Hepatocyte (in vitro differentiated cells): ENCODE measurements at regions not wholly inside any gene's neighbourhood (a gene's known extent, or its start where the extent isn't known, plus 50 kb on each side); places are given as distances from the start of the nearest gene placed in this dataset.

Experiments
- DNase-seq: peaks from one replicate; pipeline ENCODE4 v3.0.0-alpha.2; 2016; ENCODE audit warnings: low spot score
- H2AFZ ChIP-seq: fragments of 200-600 bp; sonication (generic); 2 replicates; pipeline ENCODE4 v1.6.0; 2016; ENCODE audit warnings: antibody characterized with exemption, mild to moderate bottlenecking
- H3K27ac ChIP-seq: fragments of 200-600 bp; sonication (generic); 2 replicates; pipeline ENCODE4 v1.5.1; 2016; ENCODE audit warnings: mild to moderate bottlenecking
- H3K27me3 ChIP-seq: fragments of 200-600 bp; sonication (generic); 2 replicates; pipeline ENCODE4 v1.6.1; 2016
- H3K36me3 ChIP-seq: fragments of 200-600 bp; sonication (generic); replicated peaks from 2 replicates; pipeline ENCODE4 v1.5.1; 2016; ENCODE audit warnings: low read depth; ENCODE audit not compliant: insufficient read depth
- H3K4me1 ChIP-seq: fragments of 200-600 bp; sonication (generic); 2 replicates; pipeline ENCODE4 v1.5.1; 2016; ENCODE audit warnings: mild to moderate bottlenecking, moderate library complexity; ENCODE audit not compliant: insufficient read depth
- H3K4me2 ChIP-seq: fragments of 200-600 bp; sonication (generic); 2 replicates; pipeline ENCODE4 v1.6.0; 2016
- H3K4me3 ChIP-seq: fragments of 200-600 bp; sonication (generic); 2 replicates; pipeline ENCODE4 v1.5.1; 2016; ENCODE audit warnings: mild to moderate bottlenecking
- H3K79me2 ChIP-seq: fragments of 200-600 bp; sonication (generic); 2 replicates; pipeline ENCODE4 v1.6.0; 2017; ENCODE audit warnings: mild to moderate bottlenecking
- H3K9me2 ChIP-seq: fragments of 200-600 bp; sonication (generic); replicated peaks from 2 replicates; pipeline ENCODE4 v1.6.0; 2017; ENCODE audit warnings: mild to moderate bottlenecking; ENCODE audit not compliant: insufficient read depth
- H3K9me3 ChIP-seq: fragments of 200-600 bp; sonication (generic); 2 replicates; pipeline ENCODE4 v1.5.1; 2016; ENCODE audit warnings: low read depth, mild to moderate bottlenecking
- H4K20me1 ChIP-seq: fragments of 200-600 bp; sonication (generic); 2 replicates; pipeline ENCODE4 v1.6.0; 2016; ENCODE audit warnings: mild to moderate bottlenecking; ENCODE audit not compliant: insufficient read depth, poor library complexity, severe bottlenecking
- EZH2 ChIP-seq: fragments of 200-600 bp; sonication (generic); IDR thresholded peaks from 2 replicates; pipeline ENCODE4 v1.6.1; 2016; ENCODE audit warnings: antibody characterized with exemption, mild to moderate bottlenecking, borderline replicate concordance
- EZH2phosphoT487 ChIP-seq: fragments of 200-600 bp; sonication (generic); IDR thresholded peaks from one replicate; pipeline ENCODE4 v1.6.1; 2018; ENCODE audit warnings: antibody characterized with exemption, mild to moderate bottlenecking, low read depth, moderate library complexity; ENCODE audit not compliant: unreplicated experiment, severe bottlenecking
- WGBS: methylation state at CpG from one replicate; pipeline ENCODE4 v1.1.6; 2016; ENCODE audit warnings: low lambda C conversion rate; ENCODE audit errors: missing lambda C conversion rate; 5-methylcytosine and 5-hydroxymethylcytosine counted together
- TF ChIP-seq, protein P1 (sequence below): fragments of 200-600 bp; sonication (generic); IDR thresholded peaks from 2 replicates; pipeline ENCODE4 v1.5.1; 2016; ENCODE audit warnings: antibody characterized with exemption, mild to moderate bottlenecking; ENCODE audit not compliant: poor library complexity

DNA sequence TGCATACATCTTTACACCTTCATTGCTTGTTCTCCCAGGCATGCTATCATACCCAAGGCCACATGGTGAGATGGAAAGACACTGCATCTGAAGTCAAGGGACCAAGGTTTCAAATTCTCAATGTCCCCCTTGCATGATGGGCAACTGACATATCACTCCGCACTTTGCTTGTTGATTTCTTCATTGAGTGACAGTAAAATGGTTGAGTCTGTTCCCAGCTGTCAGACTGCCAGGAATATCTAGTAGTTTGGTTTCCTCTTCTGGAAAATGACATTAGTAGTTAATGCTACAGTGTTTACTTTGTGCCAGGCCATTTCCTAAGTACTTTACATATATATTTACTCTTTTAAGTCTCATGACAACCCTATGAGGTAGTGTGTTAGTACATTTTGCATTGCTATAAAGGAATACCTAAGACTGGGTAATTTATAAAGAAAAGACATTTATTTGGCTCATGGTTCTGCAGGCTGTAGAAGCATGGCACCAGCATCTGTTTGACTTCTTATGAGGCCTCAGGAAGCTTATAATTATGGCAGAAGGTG is 114.4 kb downstream of the PCSK1 start:
- H3K36me3 ChIP-seq, result no peaks in the 10 kb centered on the region
- H3K4me2 ChIP-seq, result no peak overlapping the region
- 94% methylated on average over 1 of the region's 1 CpG for WGBS
- H3K27ac ChIP-seq, result no peak overlapping the region
- TF ChIP-seq EZH2, result no peak
- TF ChIP-seq EZH2phosphoT487, result no peak
- TF ChIP-seq, protein P1, sequence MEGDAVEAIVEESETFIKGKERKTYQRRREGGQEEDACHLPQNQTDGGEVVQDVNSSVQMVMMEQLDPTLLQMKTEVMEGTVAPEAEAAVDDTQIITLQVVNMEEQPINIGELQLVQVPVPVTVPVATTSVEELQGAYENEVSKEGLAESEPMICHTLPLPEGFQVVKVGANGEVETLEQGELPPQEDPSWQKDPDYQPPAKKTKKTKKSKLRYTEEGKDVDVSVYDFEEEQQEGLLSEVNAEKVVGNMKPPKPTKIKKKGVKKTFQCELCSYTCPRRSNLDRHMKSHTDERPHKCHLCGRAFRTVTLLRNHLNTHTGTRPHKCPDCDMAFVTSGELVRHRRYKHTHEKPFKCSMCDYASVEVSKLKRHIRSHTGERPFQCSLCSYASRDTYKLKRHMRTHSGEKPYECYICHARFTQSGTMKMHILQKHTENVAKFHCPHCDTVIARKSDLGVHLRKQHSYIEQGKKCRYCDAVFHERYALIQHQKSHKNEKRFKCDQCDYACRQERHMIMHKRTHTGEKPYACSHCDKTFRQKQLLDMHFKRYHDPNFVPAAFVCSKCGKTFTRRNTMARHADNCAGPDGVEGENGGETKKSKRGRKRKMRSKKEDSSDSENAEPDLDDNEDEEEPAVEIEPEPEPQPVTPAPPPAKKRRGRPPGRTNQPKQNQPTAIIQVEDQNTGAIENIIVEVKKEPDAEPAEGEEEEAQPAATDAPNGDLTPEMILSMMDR, result no peak
- no peak overlapping the region for H2AFZ ChIP-seq
- H3K9me3 ChIP-seq, result no peaks in the 10 kb centered on the region
- H3K79me2 ChIP-seq, result no peaks in the 10 kb centered on the region
- no peak for DNase-seq
- no peaks in the 10 kb centered on the region for H3K27me3 ChIP-seq
- H3K4me3 ChIP-seq, result no peak overlapping the region
- H3K9me2 ChIP-seq, result no peaks in the 10 kb centered on the region
- no peaks in the 10 kb centered on the region for H3K4me1 ChIP-seq
- H4K20me1 ChIP-seq, result no peaks in the 10 kb centered on the region

GRCh38 chr5:96317945-96318344 is 115.1 kb downstream of the PCSK1 start:
- H3K9me3 ChIP-seq, result no peaks in the 10 kb centered on the region

DNA sequence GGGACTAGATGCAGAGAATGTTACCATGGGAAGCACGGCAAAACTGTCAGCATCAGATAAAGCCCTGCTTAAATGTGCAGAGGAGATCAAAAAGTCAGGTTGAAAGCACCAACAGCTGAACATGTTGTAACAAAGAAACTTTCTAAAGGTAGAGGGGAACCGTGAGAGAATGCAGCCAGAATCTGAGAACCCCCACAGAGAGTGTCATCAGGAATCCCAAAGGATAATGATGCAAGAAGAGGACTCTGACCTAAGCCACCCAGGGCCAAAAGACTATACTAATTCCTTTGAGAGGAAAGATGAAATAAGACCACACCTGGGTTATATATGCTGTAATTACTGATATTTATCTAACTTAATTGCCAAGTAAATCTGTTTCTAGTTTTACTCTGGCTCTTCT is 116.6 kb downstream of the PCSK1 start:
- Histone ChIP-seq H3K27me3 (no peaks in the 10 kb centered on the region), H3K4me1 (no peaks in the 10 kb centered on the region), H3K4me3 (no peak overlapping the region), H3K4me2 (no peak overlapping the region), H3K79me2 (no peaks in the 10 kb centered on the region), H3K27ac (peak overlapping the region; percentile 25), H3K9me2 (no peaks in the 10 kb centered on the region), H3K9me3 (no peaks in the 10 kb centered on the region), H2AFZ (no peak overlapping the region), H3K36me3 (no peaks in the 10 kb centered on the region), H4K20me1 (no peaks in the 10 kb centered on the region)
- DNase-seq, result no peak
- TF ChIP-seq EZH2phosphoT487 (no peak), EZH2 (no peak)
- TF ChIP-seq, protein P1, result no peak
- WGBS, result 37% methylated on average over 2 of the region's 2 CpGs

More at GRCh38 chr5:96317945-96318344, 115.1 kb downstream of the PCSK1 start:
- H4K20me1 ChIP-seq, result no peaks in the 10 kb centered on the region
- no peak overlapping the region for H3K4me3 ChIP-seq
- DNase-seq, result no peak
- H2AFZ ChIP-seq, result no peak overlapping the region
- no peak overlapping the region for H3K4me2 ChIP-seq
- no peaks in the 10 kb centered on the region for H3K27me3 ChIP-seq
- no peaks in the 10 kb centered on the region for H3K79me2 ChIP-seq
- no peak overlapping the region for H3K27ac ChIP-seq
- TF ChIP-seq EZH2 (no peak), EZH2phosphoT487 (no peak)
- TF ChIP-seq, protein P1, result no peak
- H3K36me3 ChIP-seq, result no peaks in the 10 kb centered on the region
- no peaks in the 10 kb centered on the region for H3K9me2 ChIP-seq
- H3K4me1 ChIP-seq, result no peaks in the 10 kb centered on the region
- WGBS, result 100% methylated on average over 3 of the region's 3 CpGs

GRCh38 chr5:96316017-96316416 is 117.0 kb downstream of the PCSK1 start:
- no peak overlapping the region for H2AFZ ChIP-seq
- no peaks in the 10 kb centered on the region for H3K79me2 ChIP-seq
- H3K27me3 ChIP-seq, result no peaks in the 10 kb centered on the region
- H3K36me3 ChIP-seq, result no peaks in the 10 kb centered on the region
- no peak for DNase-seq
- no peaks in the 10 kb centered on the region for H3K4me1 ChIP-seq
- no peaks in the 10 kb centered on the region for H3K9me2 ChIP-seq
- H3K4me2 ChIP-seq, result no peak overlapping the region
- H3K9me3 ChIP-seq, result no peaks in the 10 kb centered on the region
- H3K27ac ChIP-seq, result peak overlapping the region; percentile 25
- H3K4me3 ChIP-seq, result no peak overlapping the region
- TF ChIP-seq EZH2phosphoT487 (no peak), EZH2 (no peak)
- TF ChIP-seq, protein P1, result no peak
- no peaks in the 10 kb centered on the region for H4K20me1 ChIP-seq
